H9 (cell line): ENCODE measurements at regions not wholly inside any gene's neighbourhood (a gene's known extent, or its start where the extent isn't known, plus 50 kb on each side); places are given as distances from the start of the nearest gene placed in this dataset.

ENCODE experiments used
- DNase-seq: peaks from one replicate; pipeline ENCODE4 v3.0.0-alpha.2; 2017
- H2AFZ ChIP-seq: one replicate; pipeline ENCODE4 v1.6.1; 2013; ENCODE audit warnings: mild to moderate bottlenecking, low read length, control low read depth, moderate library complexity
- H2AK5ac ChIP-seq: 2 replicates; pipeline ENCODE4 v1.6.1; 2013; ENCODE audit warnings: low read length, control low read depth, mixed read lengths; ENCODE audit not compliant: insufficient read length
- H2BK120ac ChIP-seq: one replicate; pipeline ENCODE4 v1.6.1; 2013; ENCODE audit warnings: low read depth, mild to moderate bottlenecking, low read length, control low read depth, inconsistent platforms; ENCODE audit not compliant: poor library complexity, severe bottlenecking
- H2BK12ac ChIP-seq: 2 replicates; pipeline ENCODE4 v1.6.1; 2013; ENCODE audit warnings: low read length, control low read depth, mixed read lengths, low read depth; ENCODE audit not compliant: insufficient read length
- H2BK15ac ChIP-seq: 2 replicates; pipeline ENCODE4 v1.6.1; 2013; ENCODE audit warnings: low read depth, low read length, control low read depth
- H2BK20ac ChIP-seq: one replicate; pipeline ENCODE4 v1.6.1; 2013; ENCODE audit warnings: low read depth, mild to moderate bottlenecking, low read length, control low read depth, inconsistent platforms; ENCODE audit not compliant: poor library complexity, severe bottlenecking
- H2BK5ac ChIP-seq: 2 replicates; pipeline ENCODE4 v1.6.1; 2013; ENCODE audit warnings: low read length, control low read depth, mixed read lengths; ENCODE audit not compliant: insufficient read length
- H3K14ac ChIP-seq: 2 replicates; pipeline ENCODE4 v1.6.1; 2013; ENCODE audit warnings: low read length, control low read depth; ENCODE audit not compliant: insufficient read depth
- H3K18ac ChIP-seq: 2 replicates; pipeline ENCODE4 v1.6.1; 2013; ENCODE audit warnings: low read depth, mild to moderate bottlenecking, mixed read lengths, low read length, control low read depth; ENCODE audit not compliant: insufficient read length
- H3K23ac ChIP-seq: 2 replicates; pipeline ENCODE4 v1.6.1; 2013; ENCODE audit warnings: low read length, control low read depth, mixed read lengths, low read depth; ENCODE audit not compliant: insufficient read length
- H3K23me2 ChIP-seq: 2 replicates; pipeline ENCODE4 v1.6.1; 2013; ENCODE audit warnings: low read depth, mild to moderate bottlenecking, mixed read lengths, low read length, control low read depth; ENCODE audit not compliant: insufficient read length, poor library complexity, severe bottlenecking
- H3K27ac ChIP-seq: 2 replicates; pipeline ENCODE4 v1.5.1; 2013; ENCODE audit warnings: low read length, control low read depth, mixed read lengths, low read depth; ENCODE audit not compliant: insufficient read length
- H3K27me3 ChIP-seq: 2 replicates; pipeline ENCODE4 v1.6.1; 2013; ENCODE audit warnings: low read length, control low read depth, inconsistent platforms; ENCODE audit not compliant: insufficient read depth
- H3K4ac ChIP-seq: 2 replicates; pipeline ENCODE4 v1.6.1; 2013; ENCODE audit warnings: low read depth, mild to moderate bottlenecking, control low read depth, inconsistent platforms, low read length, moderate library complexity
- H3K4me1 ChIP-seq: 2 replicates; pipeline ENCODE4 v1.6.1; 2013; ENCODE audit warnings: low read length, control low read depth, inconsistent platforms; ENCODE audit not compliant: insufficient read depth
- H3K4me2 ChIP-seq: 2 replicates; pipeline ENCODE4 v1.6.1; 2013; ENCODE audit warnings: low read length, control low read depth, mixed read lengths; ENCODE audit not compliant: insufficient read length, insufficient read depth
- H3K56ac ChIP-seq: 2 replicates; pipeline ENCODE4 v1.6.1; 2013; ENCODE audit warnings: low read depth, mild to moderate bottlenecking, mixed read lengths, low read length, control low read depth; ENCODE audit not compliant: insufficient read length
- H3K79me1 ChIP-seq: 2 replicates; pipeline ENCODE4 v1.6.1; 2013; ENCODE audit warnings: low read depth, mild to moderate bottlenecking, moderate library complexity, low read length, control low read depth, inconsistent platforms; ENCODE audit not compliant: insufficient read depth, poor library complexity, severe bottlenecking
- H3K79me2 ChIP-seq: 2 replicates; pipeline ENCODE4 v1.6.1; 2013; ENCODE audit warnings: low read length, control low read depth, inconsistent platforms; ENCODE audit not compliant: insufficient read depth
- H3K9ac ChIP-seq: 2 replicates; pipeline ENCODE4 v1.6.1; 2013; ENCODE audit warnings: low read length, control low read depth, mixed read lengths; ENCODE audit not compliant: insufficient read length; ENCODE audit errors: extremely low read depth
- H3K9me3 ChIP-seq: one replicate; pipeline ENCODE4 v1.6.1; 2013; ENCODE audit warnings: low read depth, low read length, inconsistent platforms; ENCODE audit not compliant: control insufficient read depth
- H3T11ph ChIP-seq: one replicate; pipeline ENCODE4 v1.6.1; 2013; ENCODE audit warnings: mild to moderate bottlenecking, low read length, control low read depth, inconsistent platforms
- H4K20me1 ChIP-seq: one replicate; pipeline ENCODE4 v1.6.1; 2013; ENCODE audit not compliant: control insufficient read depth, insufficient read length, insufficient read depth
- H4K5ac ChIP-seq: 2 replicates; pipeline ENCODE4 v1.6.1; 2013; ENCODE audit warnings: low read depth, mild to moderate bottlenecking, mixed read lengths, low read length, control low read depth; ENCODE audit not compliant: insufficient read length
- H4K8ac ChIP-seq: replicated peaks from 2 replicates; pipeline ENCODE4 v1.6.1; 2013; ENCODE audit warnings: low read length, control low read depth, mixed read lengths, low read depth; ENCODE audit not compliant: insufficient read length
- H4K91ac ChIP-seq: 2 replicates; pipeline ENCODE4 v1.6.1; 2013; ENCODE audit warnings: low read depth, mild to moderate bottlenecking, moderate library complexity, mixed read lengths, low read length, control low read depth; ENCODE audit not compliant: insufficient read length
- H3K27ac Mint-ChIP-seq, 3 experiments: 2 replicates in 2 of 3; 3 replicates in 1 of 3; pipeline ENCODE4 v1.8.0; 2020 to 2021; ENCODE audit warnings: mixed read lengths in 3 of 3, mild to moderate bottlenecking in 1 of 3, moderate library complexity in 1 of 3
- H3K27me3 Mint-ChIP-seq: 2 replicates; pipeline ENCODE4 v1.8.0; 2021; ENCODE audit warnings: low read depth, mild to moderate bottlenecking, moderate library complexity, mixed read lengths
- H3K36me3 Mint-ChIP-seq, 3 experiments: 2 replicates in 2 of 3; 3 replicates in 1 of 3; pipeline ENCODE4 v1.8.0; 2020 to 2021; ENCODE audit warnings: low read depth in 3 of 3, mixed read lengths in 3 of 3; ENCODE audit not compliant: insufficient read depth in 1 of 3
- H3K4me1 Mint-ChIP-seq, 2 experiments: 2 replicates each; pipeline ENCODE4 v1.8.0; 2020; ENCODE audit warnings: mixed read lengths in 2 of 2
- H3K4me3 Mint-ChIP-seq, 2 experiments: 2 replicates in 1 of 2; 3 replicates in 1 of 2; pipeline ENCODE4 v1.8.0; 2020 to 2021; ENCODE audit warnings: mild to moderate bottlenecking in 2 of 2, mixed read lengths in 2 of 2, moderate library complexity in 1 of 2
- H3K9me3 Mint-ChIP-seq, 2 experiments: 2 replicates in 1 of 2; 3 replicates in 1 of 2; pipeline ENCODE4 v1.8.0; 2020; ENCODE audit warnings: mild to moderate bottlenecking in 2 of 2, mixed read lengths in 2 of 2, moderate library complexity in 1 of 2
- WGBS: extraction: QIAGEN DNeasy Blood & Tissue Kit; methylation state at CpG from one replicate; pipeline ENCODE4 v1.1.7; 2013; ENCODE audit warnings: missing lambda C conversion rate, low lambda C conversion rate, mixed read lengths; ENCODE audit not compliant: insufficient read length; ENCODE audit errors: extremely low coverage; 5-methylcytosine and 5-hydroxymethylcytosine counted together
- TF ChIP-seq, protein P1 (sequence below): fragments of 200-600 bp; sonication (generic); conservative IDR thresholded peaks from 3 replicates; pipeline ENCODE4 v1.8.0; 2021; ENCODE audit warnings: antibody characterized with exemption, mild to moderate bottlenecking

DNA sequence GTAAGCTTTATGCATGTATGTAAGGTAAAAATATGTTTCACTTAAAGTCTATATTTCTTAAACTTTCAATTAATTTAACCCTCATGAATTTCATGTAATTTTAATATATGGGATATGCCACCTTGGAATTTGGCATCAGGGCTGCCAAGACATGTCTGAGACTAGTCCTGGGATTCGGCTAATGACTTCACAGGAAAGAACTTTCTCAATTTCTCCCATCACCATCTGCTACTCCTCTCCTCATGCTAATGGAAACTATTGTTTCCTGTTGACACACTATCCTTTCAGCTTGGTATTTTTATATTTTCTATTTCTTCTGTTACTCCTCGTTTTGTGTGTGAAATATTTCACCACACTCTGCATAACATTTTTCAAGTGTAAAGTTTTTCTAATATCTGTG is 205.9 kb downstream of the ARL4A start:
- Histone ChIP-seq H2BK15ac (no peak overlapping the region), H3K79me2 (no peaks in the 10 kb centered on the region), H3K23ac (no peak overlapping the region), H4K91ac (no peak overlapping the region), H3T11ph (no peak overlapping the region), H3K27me3 (no peaks in the 10 kb centered on the region), H2AK5ac (no peak overlapping the region), H3K56ac (no peak overlapping the region), H2BK20ac (no peak overlapping the region), H2BK120ac (no peak overlapping the region), H4K5ac (no peak overlapping the region), H3K79me1 (no peaks in the 10 kb centered on the region), H3K14ac (no peak overlapping the region), H3K4ac (no peak overlapping the region), H4K8ac (no peak overlapping the region), H3K9ac (no peak overlapping the region), H2BK5ac (no peak overlapping the region), H3K9me3 (no peaks in the 10 kb centered on the region), H2BK12ac (no peak overlapping the region), H3K27ac (no peak overlapping the region), H2AFZ (no peak overlapping the region), H3K4me2 (no peak overlapping the region), H3K4me1 (no peaks in the 10 kb centered on the region; the same call in 1 of the 2 replicates), H3K18ac (no peak overlapping the region), H3K23me2 (no peaks in the 10 kb centered on the region), H4K20me1 (no peaks in the 10 kb centered on the region)
- Mint-ChIP-seq H3K27me3 (no peaks in the 10 kb centered on the region), H3K9me3 (peaks cover 0 to 2% of the 10 kb centered on the region in 2 experiments; a peak in 1 of 5 replicates), H3K4me1 (peaks cover 8 to 9% of the 10 kb centered on the region in 2 experiments), H3K36me3 (no peaks in the 10 kb centered on the region; a peak in 1 of 7 replicates), H3K4me3 (no peak overlapping the region), H3K27ac (no peak overlapping the region)
- DNase-seq = no peak
- TF ChIP-seq, protein P1, sequence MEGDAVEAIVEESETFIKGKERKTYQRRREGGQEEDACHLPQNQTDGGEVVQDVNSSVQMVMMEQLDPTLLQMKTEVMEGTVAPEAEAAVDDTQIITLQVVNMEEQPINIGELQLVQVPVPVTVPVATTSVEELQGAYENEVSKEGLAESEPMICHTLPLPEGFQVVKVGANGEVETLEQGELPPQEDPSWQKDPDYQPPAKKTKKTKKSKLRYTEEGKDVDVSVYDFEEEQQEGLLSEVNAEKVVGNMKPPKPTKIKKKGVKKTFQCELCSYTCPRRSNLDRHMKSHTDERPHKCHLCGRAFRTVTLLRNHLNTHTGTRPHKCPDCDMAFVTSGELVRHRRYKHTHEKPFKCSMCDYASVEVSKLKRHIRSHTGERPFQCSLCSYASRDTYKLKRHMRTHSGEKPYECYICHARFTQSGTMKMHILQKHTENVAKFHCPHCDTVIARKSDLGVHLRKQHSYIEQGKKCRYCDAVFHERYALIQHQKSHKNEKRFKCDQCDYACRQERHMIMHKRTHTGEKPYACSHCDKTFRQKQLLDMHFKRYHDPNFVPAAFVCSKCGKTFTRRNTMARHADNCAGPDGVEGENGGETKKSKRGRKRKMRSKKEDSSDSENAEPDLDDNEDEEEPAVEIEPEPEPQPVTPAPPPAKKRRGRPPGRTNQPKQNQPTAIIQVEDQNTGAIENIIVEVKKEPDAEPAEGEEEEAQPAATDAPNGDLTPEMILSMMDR = no peak
- no CpG with 5 or more reads among the region's 2 CpGs for WGBS
